Spleen (tissue), 7 donors: ENCODE measurements at regions not wholly inside any gene's neighbourhood (a gene's known extent, or its start where the extent isn't known, plus 50 kb on each side); places are given as distances from the start of the nearest gene placed in this dataset.

Source experiments
- POLR2AphosphoS5 ChIP-seq, 3 donors: sonication (generic); formaldehyde crosslinking; IDR thresholded peaks; one replicate each; pipeline ENCODE4 v1.5.1; 2017; ENCODE audit warnings: antibody characterized with exemption in 3 of 3
- TF ChIP-seq, protein P1 (sequence below), 11 experiments: fragments of 200-600 bp in 7 of 11; fragments of 450-650 bp in 4 of 11; sonication (generic) in 4 of 11; IDR thresholded peaks in 8 of 11; conservative IDR thresholded peaks in 3 of 11; 1 replicate in 7 of 11; 2 replicates in 4 of 11; pipeline versions ENCODE4 v1.4.0 to v1.8.0; 2016 to 2021; ENCODE audit warnings: antibody characterized with exemption in 11 of 11, inconsistent platforms in 4 of 11, mild to moderate bottlenecking in 1 of 11
- donor health status: DM: no; HTN: no; CAD: no; lungs with moderate emphysema.
- donor health status: DM: no; HTN: no; CAD: no.
- donor health status: DM: no; HTN: no; CAD: no.

DNA sequence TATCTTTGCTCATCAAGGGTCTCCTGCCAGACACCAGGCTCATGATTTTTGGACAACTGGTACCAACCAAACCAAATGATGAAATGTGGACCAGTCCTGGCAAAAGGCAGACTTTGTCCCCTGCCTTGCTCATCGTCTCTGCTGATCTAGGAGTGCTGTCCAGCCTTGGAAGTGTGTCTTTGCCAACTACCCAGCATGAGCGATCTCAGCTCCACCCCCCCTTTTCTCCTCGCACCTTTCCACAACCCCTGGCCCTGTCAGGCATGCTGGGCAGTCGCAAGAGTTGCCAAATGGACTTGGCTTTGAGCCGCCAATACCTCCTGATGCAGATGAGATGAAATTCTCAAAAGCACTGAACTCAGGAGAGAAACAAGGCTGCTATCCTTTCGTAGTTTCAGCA lies 174.3 kb downstream of the KCNA5 start:
- TF ChIP-seq, protein P1, sequence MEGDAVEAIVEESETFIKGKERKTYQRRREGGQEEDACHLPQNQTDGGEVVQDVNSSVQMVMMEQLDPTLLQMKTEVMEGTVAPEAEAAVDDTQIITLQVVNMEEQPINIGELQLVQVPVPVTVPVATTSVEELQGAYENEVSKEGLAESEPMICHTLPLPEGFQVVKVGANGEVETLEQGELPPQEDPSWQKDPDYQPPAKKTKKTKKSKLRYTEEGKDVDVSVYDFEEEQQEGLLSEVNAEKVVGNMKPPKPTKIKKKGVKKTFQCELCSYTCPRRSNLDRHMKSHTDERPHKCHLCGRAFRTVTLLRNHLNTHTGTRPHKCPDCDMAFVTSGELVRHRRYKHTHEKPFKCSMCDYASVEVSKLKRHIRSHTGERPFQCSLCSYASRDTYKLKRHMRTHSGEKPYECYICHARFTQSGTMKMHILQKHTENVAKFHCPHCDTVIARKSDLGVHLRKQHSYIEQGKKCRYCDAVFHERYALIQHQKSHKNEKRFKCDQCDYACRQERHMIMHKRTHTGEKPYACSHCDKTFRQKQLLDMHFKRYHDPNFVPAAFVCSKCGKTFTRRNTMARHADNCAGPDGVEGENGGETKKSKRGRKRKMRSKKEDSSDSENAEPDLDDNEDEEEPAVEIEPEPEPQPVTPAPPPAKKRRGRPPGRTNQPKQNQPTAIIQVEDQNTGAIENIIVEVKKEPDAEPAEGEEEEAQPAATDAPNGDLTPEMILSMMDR (IDR thresholded peaks at IDR 0.05 in 8 of 11, conservative IDR thresholded peaks at IDR 0.05 in 3 of 11), result no peak
- no peak for TF ChIP-seq POLR2AphosphoS5 (IDR thresholded peaks at IDR 0.05)
